BE2C (cell line): ENCODE measurements at regions not wholly inside any gene's neighbourhood (a gene's known extent, or its start where the extent isn't known, plus 50 kb on each side); places are given as distances from the start of the nearest gene placed in this dataset.

ENCODE experiments used
- DNase-seq: peaks from one replicate; pipeline ENCODE4 v3.0.0-alpha.2; 2020
- H3K27me3 ChIP-seq: fragments of 250-450 bp; sonication (Bioruptor Pico); 2 replicates; pipeline ENCODE4 v1.5.1; 2020; ENCODE audit warnings: mild to moderate bottlenecking
- H3K36me3 ChIP-seq: fragments of 250-450 bp; sonication (Bioruptor Pico); 2 replicates; pipeline ENCODE4 v1.5.1; 2020; ENCODE audit warnings: mild to moderate bottlenecking
- H3K4me1 ChIP-seq: fragments of 250-450 bp; sonication (Bioruptor Pico); 2 replicates; pipeline ENCODE4 v1.5.1; 2020
- H3K4me3 ChIP-seq: 2 replicates; pipeline ENCODE4 v1.5.1; 2011; ENCODE audit warnings: low read depth, low read length
- H3K9me3 ChIP-seq: fragments of 250-450 bp; sonication (Bioruptor Pico); 2 replicates; pipeline ENCODE4 v1.5.1; 2020
- TF ChIP-seq, protein P1 (sequence below): IDR thresholded peaks from 2 replicates; pipeline ENCODE4 v1.5.1; 2012; ENCODE audit warnings: mild to moderate bottlenecking, low read depth, low read length

DNA sequence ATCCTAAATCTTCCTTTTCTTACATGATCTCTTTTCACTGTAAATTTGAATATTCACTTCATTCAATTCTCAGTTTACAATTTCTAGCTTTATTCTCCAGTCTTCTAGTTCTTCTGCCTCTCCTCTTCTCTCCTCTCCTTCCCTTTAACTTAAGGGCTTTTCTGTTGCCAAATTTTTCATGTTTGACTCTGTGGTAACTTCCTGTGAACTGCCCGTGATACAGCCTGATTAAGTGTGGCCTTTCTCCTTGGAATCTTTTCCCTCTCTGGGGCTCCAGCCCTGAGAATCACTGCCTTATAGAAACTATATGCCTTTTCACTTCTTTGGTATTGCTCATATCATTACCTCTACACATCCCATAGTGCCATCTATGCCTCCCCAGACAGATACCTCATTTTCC, 1923.8 kb upstream of the CELF4 start:
- Histone ChIP-seq H3K36me3 (no peaks in the 10 kb centered on the region), H3K27me3 (no peaks in the 10 kb centered on the region), H3K4me1 (no peaks in the 10 kb centered on the region), H3K9me3 (no peaks in the 10 kb centered on the region), H3K4me3 (no peak overlapping the region)
- TF ChIP-seq, protein P1, sequence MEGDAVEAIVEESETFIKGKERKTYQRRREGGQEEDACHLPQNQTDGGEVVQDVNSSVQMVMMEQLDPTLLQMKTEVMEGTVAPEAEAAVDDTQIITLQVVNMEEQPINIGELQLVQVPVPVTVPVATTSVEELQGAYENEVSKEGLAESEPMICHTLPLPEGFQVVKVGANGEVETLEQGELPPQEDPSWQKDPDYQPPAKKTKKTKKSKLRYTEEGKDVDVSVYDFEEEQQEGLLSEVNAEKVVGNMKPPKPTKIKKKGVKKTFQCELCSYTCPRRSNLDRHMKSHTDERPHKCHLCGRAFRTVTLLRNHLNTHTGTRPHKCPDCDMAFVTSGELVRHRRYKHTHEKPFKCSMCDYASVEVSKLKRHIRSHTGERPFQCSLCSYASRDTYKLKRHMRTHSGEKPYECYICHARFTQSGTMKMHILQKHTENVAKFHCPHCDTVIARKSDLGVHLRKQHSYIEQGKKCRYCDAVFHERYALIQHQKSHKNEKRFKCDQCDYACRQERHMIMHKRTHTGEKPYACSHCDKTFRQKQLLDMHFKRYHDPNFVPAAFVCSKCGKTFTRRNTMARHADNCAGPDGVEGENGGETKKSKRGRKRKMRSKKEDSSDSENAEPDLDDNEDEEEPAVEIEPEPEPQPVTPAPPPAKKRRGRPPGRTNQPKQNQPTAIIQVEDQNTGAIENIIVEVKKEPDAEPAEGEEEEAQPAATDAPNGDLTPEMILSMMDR = no peak
- no peak for DNase-seq

DNA sequence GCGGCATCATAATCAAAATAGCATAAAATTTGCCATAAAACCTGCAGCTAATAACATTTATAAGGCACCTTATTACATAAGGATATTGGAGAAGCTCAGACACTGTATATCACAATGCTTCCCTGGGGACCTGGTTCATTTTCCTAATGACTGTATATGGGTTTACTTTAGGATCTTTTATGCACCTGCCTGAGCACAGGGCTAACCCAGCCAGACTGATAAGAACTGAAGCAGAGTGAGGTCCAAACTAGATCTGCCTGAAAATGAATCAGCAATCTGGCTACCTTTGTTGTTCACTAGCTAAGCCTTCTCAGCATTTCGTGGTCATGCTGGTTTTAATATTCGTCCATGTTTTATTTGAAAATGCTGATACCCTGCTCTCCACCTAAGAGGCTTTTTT, 1922.3 kb upstream of the CELF4 start:
- TF ChIP-seq, protein P1 = no peak
- H3K27me3 ChIP-seq = no peaks in the 10 kb centered on the region
- DNase-seq = no peak

DNA sequence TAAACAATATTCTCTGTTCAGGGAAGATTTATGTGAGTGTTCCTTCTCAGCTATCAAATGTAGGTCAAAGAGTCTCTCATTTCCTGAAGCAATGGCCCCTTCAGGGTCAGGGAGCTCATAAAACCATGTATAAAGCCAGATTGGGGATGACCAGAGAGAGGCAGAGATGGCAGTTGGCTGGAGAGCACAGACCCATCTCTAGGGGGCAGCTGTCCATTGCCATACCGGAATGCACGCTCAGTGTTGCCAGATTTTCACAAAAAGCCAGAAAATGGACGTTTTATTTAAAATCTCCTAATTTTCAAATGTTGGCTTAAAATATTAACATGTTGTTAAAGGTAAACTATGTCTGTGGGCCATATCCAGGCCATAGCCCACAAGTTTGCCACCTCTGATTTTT, 1920.7 kb upstream of the CELF4 start:
- H3K9me3 ChIP-seq = no peaks in the 10 kb centered on the region
- H3K36me3 ChIP-seq = no peaks in the 10 kb centered on the region
- DNase-seq = no peak
- TF ChIP-seq, protein P1 = no peak
- no peaks in the 10 kb centered on the region for H3K4me1 ChIP-seq
- no peak overlapping the region for H3K4me3 ChIP-seq
- H3K27me3 ChIP-seq = no peaks in the 10 kb centered on the region

More for the DNA sequence above, 1922.3 kb upstream of the CELF4 start:
- H3K36me3 ChIP-seq = no peaks in the 10 kb centered on the region
- no peaks in the 10 kb centered on the region for H3K9me3 ChIP-seq
- H3K4me1 ChIP-seq = no peaks in the 10 kb centered on the region
- H3K4me3 ChIP-seq = no peak overlapping the region

DNA sequence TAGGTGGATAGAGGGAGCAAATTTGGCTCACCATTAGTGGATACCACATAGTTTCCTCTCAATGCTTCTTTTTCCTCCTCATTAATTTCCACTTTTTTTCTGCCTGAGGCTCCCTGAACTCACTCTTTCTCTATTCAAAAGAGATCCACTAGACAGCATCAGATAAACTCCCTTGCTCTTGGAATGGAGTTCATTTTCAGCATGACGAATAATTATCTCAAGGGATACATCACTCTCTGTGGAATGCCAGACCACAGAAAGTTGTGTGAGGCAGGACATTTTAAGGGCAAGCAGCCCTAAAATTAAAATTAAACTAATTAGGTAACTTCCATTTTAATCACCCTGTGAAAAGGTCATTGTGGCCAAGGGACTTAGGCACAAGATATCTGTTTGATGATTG, 1920.1 kb upstream of the CELF4 start:
- no peaks in the 10 kb centered on the region for H3K4me1 ChIP-seq
- H3K36me3 ChIP-seq = no peaks in the 10 kb centered on the region
- TF ChIP-seq, protein P1 = no peak
- no peak for DNase-seq
- H3K27me3 ChIP-seq = no peaks in the 10 kb centered on the region
- H3K9me3 ChIP-seq = no peaks in the 10 kb centered on the region
- no peak overlapping the region for H3K4me3 ChIP-seq

DNA sequence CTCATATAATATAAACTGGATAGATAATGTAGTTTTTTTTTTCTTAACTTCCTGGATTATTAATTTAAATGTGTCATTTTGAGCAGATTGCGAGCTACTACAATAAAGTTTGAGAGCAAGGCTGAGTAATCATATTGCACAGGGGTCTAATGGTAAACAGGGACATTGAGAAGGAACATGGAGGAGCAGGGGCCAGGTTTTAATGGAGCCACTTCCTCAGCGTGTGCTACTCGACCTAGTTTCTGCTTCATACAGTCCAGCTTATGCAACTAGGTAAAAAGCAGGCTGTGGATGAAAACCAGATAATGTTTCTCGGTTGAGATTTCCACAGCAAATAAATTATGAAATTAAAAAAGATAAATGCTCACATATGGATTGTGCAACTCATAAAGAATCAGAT, 1915.7 kb upstream of the CELF4 start:
- TF ChIP-seq, protein P1 = no peak
- DNase-seq = no peak
- Histone ChIP-seq H3K4me3 (no peak overlapping the region), H3K27me3 (no peaks in the 10 kb centered on the region), H3K4me1 (no peaks in the 10 kb centered on the region), H3K9me3 (no peaks in the 10 kb centered on the region), H3K36me3 (no peaks in the 10 kb centered on the region)

DNA sequence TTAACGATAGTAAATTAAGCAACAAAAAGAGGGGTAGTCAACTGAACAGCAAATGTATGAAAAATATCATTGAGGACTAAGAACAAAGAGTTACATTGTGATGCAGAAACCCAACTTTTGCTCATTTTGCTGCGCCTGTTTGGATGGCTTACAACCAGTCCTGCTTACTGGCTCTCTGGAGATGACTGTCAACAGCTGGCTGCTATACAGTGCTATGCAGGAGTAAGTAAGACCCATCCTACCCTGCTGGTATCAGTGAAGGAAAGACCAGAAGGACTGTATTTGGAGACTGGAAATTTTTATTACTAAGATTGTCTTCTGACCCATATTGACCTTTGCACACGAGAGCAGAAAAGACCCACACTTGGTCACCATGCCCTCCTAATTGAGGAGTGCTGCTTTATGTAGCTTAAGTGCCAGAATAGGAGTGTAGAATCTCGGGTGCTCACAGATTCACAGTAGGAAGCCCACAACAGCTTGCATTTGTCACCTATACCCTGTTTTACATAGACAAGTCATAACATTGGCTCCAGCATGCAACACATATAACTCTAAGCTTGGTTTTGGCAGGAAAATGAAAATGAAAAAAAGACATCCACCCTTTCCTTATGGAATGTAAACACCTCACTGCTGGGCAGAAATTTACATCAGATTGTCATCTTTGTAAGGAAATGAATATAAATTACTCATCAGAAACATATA, 1915.0 kb upstream of the CELF4 start:
- H3K36me3 ChIP-seq = no peaks in the 10 kb centered on the region
- H3K4me3 ChIP-seq = no peak overlapping the region
- H3K4me1 ChIP-seq = no peaks in the 10 kb centered on the region
- H3K27me3 ChIP-seq = no peaks in the 10 kb centered on the region
- no peak for DNase-seq
- TF ChIP-seq, protein P1 = no peak
- no peaks in the 10 kb centered on the region for H3K9me3 ChIP-seq
